PC-9 (cell line): ENCODE measurements at regions not wholly inside any gene's neighbourhood (a gene's known extent, or its start where the extent isn't known, plus 50 kb on each side); places are given as distances from the start of the nearest gene placed in this dataset.

Experiments
- BruUV-seq: library from RNA; stranded (reverse); fragments of 400-500 nt; replicated peaks from 2 replicates; lab custom pipeline; 2021; lab: Mats Ljungman, UMichigan
- CTCF ChIA-PET: fragments of 300-600 bp; sonication (Branson Sonifier 250); formaldehyde crosslinking; loops from one replicate; lab custom pipeline; 2022; ENCODE audit warnings: antibody characterized with exemption; lab: Charles Lee
- POLR2A ChIA-PET: fragments of 300-600 bp; sonication (Branson Sonifier 250); formaldehyde crosslinking; loops from one replicate; lab custom pipeline; 2022; ENCODE audit warnings: antibody characterized with exemption; ENCODE audit not compliant: unreplicated experiment; lab: Charles Lee
- DNase-seq, 2 experiments: peaks; one replicate each; pipeline versions ENCODE4 v3.0.0 to v3.0.0-alpha.2; 2015 to 2022; ENCODE audit warnings: mixed read lengths in 1 of 2
- H2AFZ ChIP-seq: fragments of 200-600 bp; sonication (generic); 2 replicates; pipeline ENCODE4 v1.8.1; 2017; ENCODE audit warnings: antibody characterized with exemption
- H3F3A ChIP-seq: fragments of 200-600 bp; sonication (generic); 2 replicates; pipeline ENCODE4 v1.8.1; 2017; ENCODE audit warnings: antibody characterized with exemption, mild to moderate bottlenecking, low read depth; ENCODE audit not compliant: insufficient read depth
- H3K27ac ChIP-seq: fragments of 200-600 bp; sonication (generic); 2 replicates; pipeline ENCODE4 v1.6.1; 2016; ENCODE audit warnings: mixed run types
- H3K27me3 ChIP-seq: fragments of 200-600 bp; sonication (generic); 2 replicates; pipeline ENCODE4 v1.6.1; 2016; ENCODE audit warnings: low read depth, mixed run types; ENCODE audit not compliant: insufficient read depth
- H3K36me3 ChIP-seq: fragments of 200-600 bp; sonication (generic); 2 replicates; pipeline ENCODE4 v1.6.1; 2016; ENCODE audit warnings: low read depth, mixed run types
- H3K4me1 ChIP-seq: fragments of 200-600 bp; sonication (generic); replicated peaks from 2 replicates; pipeline ENCODE4 v1.6.1; 2016; ENCODE audit warnings: mixed run types; ENCODE audit not compliant: insufficient read depth
- H3K4me2 ChIP-seq: fragments of 200-600 bp; sonication (generic); 2 replicates; pipeline ENCODE4 v1.6.1; 2017; ENCODE audit warnings: mixed run types
- H3K4me3 ChIP-seq: fragments of 200-600 bp; sonication (generic); 2 replicates; pipeline ENCODE4 v1.6.1; 2016; ENCODE audit warnings: mixed run types
- H3K79me2 ChIP-seq: fragments of 200-600 bp; sonication (generic); 2 replicates; pipeline ENCODE4 v1.6.1; 2017; ENCODE audit warnings: low read depth, mixed run types
- H3K9me2 ChIP-seq: fragments of 200-600 bp; sonication (generic); 2 replicates; pipeline ENCODE4 v1.8.1; 2017; ENCODE audit warnings: mild to moderate bottlenecking; ENCODE audit not compliant: insufficient read depth
- H3K9me3 ChIP-seq: fragments of 200-600 bp; sonication (generic); 2 replicates; pipeline ENCODE4 v1.8.1; 2016; ENCODE audit warnings: low read depth; ENCODE audit not compliant: insufficient read depth
- H4K20me1 ChIP-seq: fragments of 200-600 bp; sonication (generic); 2 replicates; pipeline ENCODE4 v1.8.1; 2017; ENCODE audit not compliant: insufficient read depth
- EZH2 ChIP-seq: fragments of 200-600 bp; sonication (generic); IDR thresholded peaks from 2 replicates; pipeline ENCODE4 v1.8.0; 2017; ENCODE audit warnings: antibody characterized with exemption, low read depth
- intact Hi-C: fragments of 100-400 bp; cut with micrococcal nuclease; formaldehyde crosslinking; loops from one replicate; pipeline ENCODE4 v1.10.0; 2022; ENCODE audit not compliant: unreplicated experiment
- TF ChIP-seq, protein P1 (sequence below): fragments of 200-600 bp; sonication (generic); conservative IDR thresholded peaks from 2 replicates; pipeline ENCODE4 v1.6.1; 2017; ENCODE audit warnings: mixed run types, antibody characterized with exemption, mild to moderate bottlenecking, moderate library complexity

DNA sequence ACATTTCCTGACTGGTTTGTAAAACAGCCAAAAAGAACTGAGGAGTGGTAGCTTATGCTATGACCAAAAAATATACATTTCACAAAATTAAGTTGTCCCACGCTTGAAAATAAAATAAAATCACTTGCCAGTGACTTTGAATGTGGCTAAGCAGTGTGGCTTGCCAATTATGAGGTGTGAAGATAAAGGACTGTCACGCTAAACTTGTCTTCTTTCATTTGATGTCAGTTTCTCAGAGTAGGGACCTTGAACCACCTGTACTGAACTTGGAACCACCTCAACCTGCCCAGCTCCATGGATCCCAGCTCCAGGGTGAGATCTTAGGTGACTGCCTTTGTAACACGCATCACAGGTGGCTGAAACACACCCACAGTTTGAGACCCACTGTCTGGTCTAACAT lies 113.7 kb upstream of the TBL1X start:
- intact Hi-C loops = no loop called here
- no peak overlapping the region for H3K4me2 ChIP-seq

DNA sequence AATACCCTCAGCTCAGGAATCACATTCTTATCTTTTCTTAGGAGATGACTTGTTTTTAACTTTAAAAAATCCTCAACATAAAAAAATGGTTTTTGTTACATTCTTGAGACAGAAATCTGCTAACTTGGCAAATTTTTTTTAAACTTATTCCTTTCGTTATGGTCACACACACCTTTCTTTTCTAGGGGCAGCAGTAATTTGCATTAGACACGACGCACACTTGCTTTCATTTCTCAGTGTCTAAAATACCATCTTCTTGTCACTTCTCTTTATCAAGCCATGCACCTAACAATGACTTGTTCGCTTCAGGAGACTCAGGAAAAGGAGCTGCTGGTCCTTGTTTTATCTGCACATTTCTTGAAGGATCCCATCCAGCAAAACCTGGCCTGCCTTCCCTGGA lies 112.6 kb upstream of the TBL1X start:
- CTCF ChIA-PET = no interaction called here

More for the DNA sequence above, 113.7 kb upstream of the TBL1X start:
- Histone ChIP-seq H3F3A (peaks cover 17% of the 10 kb centered on the region), H3K4me3 (no peak overlapping the region), H4K20me1 (no peaks in the 10 kb centered on the region), H3K9me2 (no peaks in the 10 kb centered on the region), H2AFZ (no peak overlapping the region), H3K79me2 (no peaks in the 10 kb centered on the region), H3K36me3 (no peaks in the 10 kb centered on the region), H3K27ac (peak overlapping the region; percentile 26; the same call in 1 of the 2 replicates), H3K9me3 (no peaks in the 10 kb centered on the region), H3K4me1 (peaks cover 30% of the 10 kb centered on the region), H3K27me3 (no peaks in the 10 kb centered on the region)
- CTCF ChIA-PET = no interaction called here
- TF ChIP-seq, protein P1, sequence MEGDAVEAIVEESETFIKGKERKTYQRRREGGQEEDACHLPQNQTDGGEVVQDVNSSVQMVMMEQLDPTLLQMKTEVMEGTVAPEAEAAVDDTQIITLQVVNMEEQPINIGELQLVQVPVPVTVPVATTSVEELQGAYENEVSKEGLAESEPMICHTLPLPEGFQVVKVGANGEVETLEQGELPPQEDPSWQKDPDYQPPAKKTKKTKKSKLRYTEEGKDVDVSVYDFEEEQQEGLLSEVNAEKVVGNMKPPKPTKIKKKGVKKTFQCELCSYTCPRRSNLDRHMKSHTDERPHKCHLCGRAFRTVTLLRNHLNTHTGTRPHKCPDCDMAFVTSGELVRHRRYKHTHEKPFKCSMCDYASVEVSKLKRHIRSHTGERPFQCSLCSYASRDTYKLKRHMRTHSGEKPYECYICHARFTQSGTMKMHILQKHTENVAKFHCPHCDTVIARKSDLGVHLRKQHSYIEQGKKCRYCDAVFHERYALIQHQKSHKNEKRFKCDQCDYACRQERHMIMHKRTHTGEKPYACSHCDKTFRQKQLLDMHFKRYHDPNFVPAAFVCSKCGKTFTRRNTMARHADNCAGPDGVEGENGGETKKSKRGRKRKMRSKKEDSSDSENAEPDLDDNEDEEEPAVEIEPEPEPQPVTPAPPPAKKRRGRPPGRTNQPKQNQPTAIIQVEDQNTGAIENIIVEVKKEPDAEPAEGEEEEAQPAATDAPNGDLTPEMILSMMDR = no peak
- no peak for TF ChIP-seq EZH2
- no peak for DNase-seq
- POLR2A ChIA-PET = interaction anchor here (0.6 kb wide), 1 partner anchor 112 kb away, joined by 5 read pairs; no protein-coding TSS in a partner anchor
- no TSS peak for BruUV-seq

DNA sequence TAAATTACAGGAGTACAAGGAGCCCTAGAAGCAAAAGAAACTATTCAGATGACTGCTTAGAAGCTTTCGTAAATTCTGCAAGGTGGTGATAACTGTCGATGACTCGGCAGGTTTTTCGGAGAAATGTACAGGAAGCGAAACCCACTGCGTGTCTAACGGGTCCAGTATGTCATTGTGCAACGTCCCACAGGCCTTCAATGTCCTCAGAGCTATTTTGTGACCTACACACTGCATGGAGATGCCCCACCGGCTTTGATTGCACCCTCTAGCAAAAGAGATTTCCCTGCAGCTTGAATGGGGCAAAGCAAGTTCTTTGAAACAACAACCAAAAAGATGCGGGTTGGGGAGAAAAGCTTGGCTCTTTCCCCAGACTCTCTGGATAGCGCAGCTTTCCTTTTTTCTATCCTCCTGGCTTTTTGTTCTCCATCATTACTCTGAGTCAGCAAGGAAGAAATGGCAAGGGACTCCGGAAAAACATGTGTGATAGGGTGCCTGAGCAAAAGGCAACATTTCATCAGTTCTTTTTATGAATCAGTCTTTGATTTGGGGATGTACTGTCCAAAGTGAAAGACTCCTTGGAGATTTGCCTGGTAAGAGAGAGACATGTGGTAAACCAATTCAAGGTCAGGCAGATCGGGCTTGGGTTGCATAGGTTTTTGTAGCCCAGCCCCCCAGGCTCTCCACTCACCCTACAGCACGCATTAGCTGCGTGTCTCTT lies 112.0 kb upstream of the TBL1X start:
- peak overlapping the region; percentile 82 for H3K4me2 ChIP-seq

More for the DNA sequence above, 112.6 kb upstream of the TBL1X start:
- Histone ChIP-seq H3K79me2 (no peaks in the 10 kb centered on the region), H3F3A (peaks cover 17% of the 10 kb centered on the region), H3K36me3 (no peaks in the 10 kb centered on the region), H3K27me3 (no peaks in the 10 kb centered on the region), H3K4me3 (peak overlapping the region; percentile 37; the same call in 1 of the 2 replicates), H3K9me2 (no peaks in the 10 kb centered on the region), H3K4me2 (peak overlapping the region; percentile 82), H3K27ac (peak overlapping the region; percentile 97), H3K9me3 (no peaks in the 10 kb centered on the region), H2AFZ (0 out of 2 replicates have a peak overlapping the region, but pooled peaks have one; percentile 28), H4K20me1 (no peaks in the 10 kb centered on the region), H3K4me1 (peaks cover 30% of the 10 kb centered on the region)
- intact Hi-C loops = no loop called here
- POLR2A ChIA-PET = no interaction called here
- no peak for DNase-seq
- TF ChIP-seq, protein P1 = no peak
- no peak for TF ChIP-seq EZH2
- no TSS peak for BruUV-seq

More for the DNA sequence above, 112.0 kb upstream of the TBL1X start:
- TF ChIP-seq EZH2 = no peak
- TF ChIP-seq, protein P1 = no peak
- Histone ChIP-seq H3K9me3 (no peaks in the 10 kb centered on the region), H3K27ac (peak overlapping the region; percentile 97), H4K20me1 (no peaks in the 10 kb centered on the region), H2AFZ (0 out of 2 replicates have a peak overlapping the region, but pooled peaks have one; percentile 28), H3K79me2 (no peaks in the 10 kb centered on the region), H3K4me1 (peaks cover 30% of the 10 kb centered on the region), H3F3A (peaks cover 17% of the 10 kb centered on the region), H3K9me2 (no peaks in the 10 kb centered on the region), H3K4me3 (peak overlapping the region; percentile 37; the same call in 1 of the 2 replicates), H3K36me3 (no peaks in the 10 kb centered on the region), H3K27me3 (no peaks in the 10 kb centered on the region)
- DNase-seq = peak in 1 of 2 experiments; percentile 49
- CTCF ChIA-PET = no interaction called here
- POLR2A ChIA-PET = no interaction called here
- intact Hi-C loops = no loop called here
- no TSS peak for BruUV-seq
